ENCODE measurements at regions not wholly inside any gene's neighbourhood (a gene's known extent, or its start where the extent isn't known, plus 50 kb on each side); places are given as distances from the start of the nearest gene placed in this dataset.

DNA sequence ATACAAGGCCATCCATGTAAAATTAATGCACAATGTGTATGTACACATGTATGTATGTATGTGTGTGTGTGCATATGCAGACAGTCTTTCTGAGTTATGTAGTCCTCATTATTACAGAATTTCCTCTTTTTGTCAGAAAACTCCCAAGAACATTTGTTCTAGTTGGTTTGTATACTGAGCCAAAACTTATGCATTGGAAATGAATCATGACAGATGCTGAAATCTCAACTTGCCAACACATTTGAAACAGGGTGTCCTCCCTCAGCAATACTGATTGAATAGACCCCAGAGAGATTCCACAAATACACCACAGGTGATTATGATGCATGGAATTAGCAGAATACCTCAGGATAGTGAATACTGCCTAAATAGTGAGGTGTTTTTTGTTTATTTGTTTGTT is 472.9 kb upstream of the PCDH15 start:
- no peak overlapping the region for H3K4me3 ChIP-seq (ENCODE audit: low read depth, low read length)
- TF ChIP-seq, protein P1, sequence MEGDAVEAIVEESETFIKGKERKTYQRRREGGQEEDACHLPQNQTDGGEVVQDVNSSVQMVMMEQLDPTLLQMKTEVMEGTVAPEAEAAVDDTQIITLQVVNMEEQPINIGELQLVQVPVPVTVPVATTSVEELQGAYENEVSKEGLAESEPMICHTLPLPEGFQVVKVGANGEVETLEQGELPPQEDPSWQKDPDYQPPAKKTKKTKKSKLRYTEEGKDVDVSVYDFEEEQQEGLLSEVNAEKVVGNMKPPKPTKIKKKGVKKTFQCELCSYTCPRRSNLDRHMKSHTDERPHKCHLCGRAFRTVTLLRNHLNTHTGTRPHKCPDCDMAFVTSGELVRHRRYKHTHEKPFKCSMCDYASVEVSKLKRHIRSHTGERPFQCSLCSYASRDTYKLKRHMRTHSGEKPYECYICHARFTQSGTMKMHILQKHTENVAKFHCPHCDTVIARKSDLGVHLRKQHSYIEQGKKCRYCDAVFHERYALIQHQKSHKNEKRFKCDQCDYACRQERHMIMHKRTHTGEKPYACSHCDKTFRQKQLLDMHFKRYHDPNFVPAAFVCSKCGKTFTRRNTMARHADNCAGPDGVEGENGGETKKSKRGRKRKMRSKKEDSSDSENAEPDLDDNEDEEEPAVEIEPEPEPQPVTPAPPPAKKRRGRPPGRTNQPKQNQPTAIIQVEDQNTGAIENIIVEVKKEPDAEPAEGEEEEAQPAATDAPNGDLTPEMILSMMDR (conservative IDR thresholded peaks at IDR 0.05; ENCODE audit: low read depth, low read length): no peak
- no peak for DNase-seq (ENCODE audit: low read depth)

- no peak for DNase-seq (ENCODE audit: low read depth)
- TF ChIP-seq, protein P1 (conservative IDR thresholded peaks at IDR 0.05; ENCODE audit: low read depth, low read length): no peak
- no peak overlapping the region for H3K4me3 ChIP-seq (ENCODE audit: low read depth, low read length)
Measured at GRCh38 chr10:55272886-55273285, 471.9 kb upstream of the PCDH15 start.

DNA sequence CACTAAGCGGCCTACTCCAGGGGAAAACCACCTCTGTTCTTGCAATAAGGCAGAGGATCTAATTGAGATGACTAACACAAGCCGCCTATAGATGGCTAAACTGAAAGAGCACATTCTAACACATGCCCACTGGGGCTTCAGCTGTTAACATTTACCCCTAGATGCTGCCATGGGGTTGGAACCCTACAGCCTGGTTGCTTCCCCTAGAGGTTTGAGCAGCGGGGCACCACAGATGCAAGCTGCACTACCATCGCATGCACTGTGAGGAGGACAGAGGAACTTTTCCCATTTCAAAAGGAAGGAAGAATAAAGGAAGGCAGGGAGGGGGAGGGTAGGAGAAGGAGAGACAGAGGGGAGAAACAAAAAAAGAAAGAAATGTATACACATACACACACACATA is 465.8 kb upstream of the PCDH15 start:
- TF ChIP-seq, protein P1 (conservative IDR thresholded peaks at IDR 0.05; ENCODE audit: low read depth, low read length): no peak
- H3K4me3 ChIP-seq (ENCODE audit: low read depth, low read length): no peak overlapping the region
- no peak for DNase-seq (ENCODE audit: low read depth)

- TF ChIP-seq, protein P1 (conservative IDR thresholded peaks at IDR 0.05; ENCODE audit: low read depth, low read length): no peak
- H3K4me3 ChIP-seq (ENCODE audit: low read depth, low read length): no peak overlapping the region
- DNase-seq (ENCODE audit: low read depth): no peak
Measured at GRCh38 chr10:55263327-55263726, 462.3 kb upstream of the PCDH15 start.

DNA sequence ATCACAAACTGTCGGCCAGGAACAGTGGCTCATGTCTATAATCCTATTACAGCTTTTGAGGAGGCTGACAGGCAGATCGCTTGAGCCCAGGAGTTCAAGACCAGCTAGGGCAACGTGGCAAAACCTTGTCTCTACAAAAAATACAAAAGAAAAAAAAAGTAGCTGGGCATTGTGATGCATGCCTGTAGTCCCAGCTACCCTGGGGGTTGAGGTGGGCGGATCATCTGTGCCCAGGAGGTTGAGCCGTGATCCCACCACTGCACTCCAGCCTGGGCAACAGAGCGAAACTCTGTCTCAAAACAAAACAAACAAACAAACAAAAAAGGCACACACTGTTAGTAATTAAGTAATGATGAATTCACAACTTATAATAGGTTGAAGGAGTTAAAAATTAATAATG is 441.5 kb upstream of the PCDH15 start:
- no peak overlapping the region for H3K4me3 ChIP-seq (ENCODE audit: low read depth, low read length)
- no peak for DNase-seq (ENCODE audit: low read depth)
- TF ChIP-seq, protein P1 (conservative IDR thresholded peaks at IDR 0.05; ENCODE audit: low read depth, low read length): no peak

DNA sequence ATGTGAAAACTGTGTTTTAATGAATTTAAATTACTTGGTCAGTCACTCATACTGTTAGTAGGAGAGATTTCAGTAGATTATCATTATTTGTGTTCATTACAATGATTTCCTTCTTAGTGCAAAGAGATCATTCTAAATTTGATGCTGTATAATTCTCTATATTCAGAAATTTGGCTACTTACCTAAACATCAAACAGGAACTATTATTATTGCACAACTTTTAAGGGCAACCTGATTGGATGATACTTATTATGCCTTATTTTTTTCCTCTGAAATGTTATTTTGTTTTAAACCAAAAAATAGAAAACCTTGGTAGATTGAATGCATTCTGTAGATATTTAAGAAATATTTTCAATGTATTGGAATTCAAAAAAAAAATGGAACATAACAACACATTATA is 436.4 kb upstream of the PCDH15 start:
- H3K4me3 ChIP-seq (ENCODE audit: low read depth, low read length): no peak overlapping the region
- DNase-seq (ENCODE audit: low read depth): no peak
- TF ChIP-seq, protein P1 (conservative IDR thresholded peaks at IDR 0.05; ENCODE audit: low read depth, low read length): no peak

DNA sequence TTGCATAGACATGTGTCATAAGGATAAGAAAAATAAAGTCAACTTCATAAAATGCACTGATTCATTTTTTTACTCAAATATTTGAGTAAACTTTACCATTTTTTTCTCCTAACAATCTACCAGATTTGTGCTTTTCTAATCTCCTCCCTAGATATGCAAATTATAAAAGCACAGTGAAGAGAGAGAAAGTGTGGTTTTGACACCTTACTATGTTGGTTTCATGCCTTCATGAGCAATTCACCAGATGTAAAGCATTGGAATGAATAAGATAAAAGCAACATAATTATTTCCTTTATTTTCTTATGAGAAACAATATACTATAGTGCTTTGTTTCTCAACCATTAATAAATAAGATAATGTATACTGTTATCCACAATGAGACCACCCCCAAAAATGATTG is 432.5 kb upstream of the PCDH15 start:
- no peak for DNase-seq (ENCODE audit: low read depth)
- TF ChIP-seq, protein P1 (conservative IDR thresholded peaks at IDR 0.05; ENCODE audit: low read depth, low read length): no peak
- H3K4me3 ChIP-seq (ENCODE audit: low read depth, low read length): no peak overlapping the region

Measured in choroid plexus epithelial cell (primary cell).